ENCODE measurements at regions not wholly inside any gene's neighbourhood (a gene's known extent, or its start where the extent isn't known, plus 50 kb on each side); places are given as distances from the start of the nearest gene placed in this dataset.
A peak's percentile ranks its signal among the peaks of the same experiment; 100 is the strongest.

- Histone ChIP-seq H3K4me1 (ENCODE audit: control insufficient read depth, insufficient read depth, low read length) (no peaks in the 10 kb centered on the region), H3K27me3 (ENCODE audit: control insufficient read depth, insufficient read depth, low read length, poor library complexity, severe bottlenecking) (peaks cover 20% of the 10 kb centered on the region), H3K36me3 (ENCODE audit: control insufficient read depth, insufficient read depth, low read length) (no peaks in the 10 kb centered on the region), H3K27ac (ENCODE audit: insufficient read depth, low read depth, low read length, poor library complexity, severe bottlenecking) (no peak overlapping the region), H3K9me3 (ENCODE audit: control insufficient read depth, low read length) (no peaks in the 10 kb centered on the region), H3K4me3 (ENCODE audit: insufficient read depth, low read depth, low read length) (no peak overlapping the region)
- WGBS, 2 experiments: 100% methylated on average over 1 of the region's 1 CpG
Measured at GRCh38 chr6:27154696-27155095, 92.8 kb upstream of the PRSS16 start.

DNA sequence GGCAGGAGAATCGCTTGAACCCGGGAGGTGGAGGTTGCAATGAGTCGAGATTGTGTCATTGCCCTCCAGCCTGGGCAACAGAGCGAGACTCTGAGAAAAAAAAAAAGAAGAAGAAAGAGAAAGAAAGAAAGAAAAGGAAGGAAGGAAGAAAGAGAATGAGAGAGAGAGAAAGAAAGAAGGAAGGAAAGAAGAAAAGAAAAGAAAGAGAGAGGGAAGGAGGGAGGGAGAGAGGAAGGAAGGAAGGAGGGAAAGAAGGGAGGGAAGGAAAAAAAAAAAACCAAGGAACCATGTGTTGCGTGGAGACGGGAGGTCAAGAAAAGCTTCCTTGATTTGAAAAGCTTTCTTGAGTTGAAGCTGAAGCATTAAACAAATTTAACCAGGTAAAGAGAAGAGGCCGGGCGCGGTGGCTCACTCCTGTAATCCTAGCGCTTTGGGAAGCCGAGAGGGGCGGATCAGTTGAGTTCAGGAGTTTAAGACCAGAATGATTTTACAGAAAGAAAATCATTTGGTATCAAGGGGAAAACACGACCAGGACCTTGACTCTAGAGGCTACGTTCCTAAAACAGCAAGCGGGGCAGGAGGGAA lies 90.5 kb upstream of the PRSS16 start:
- Histone ChIP-seq H3K36me3 (ENCODE audit: control insufficient read depth, insufficient read depth, low read length) (no peaks in the 10 kb centered on the region), H3K4me1 (ENCODE audit: control insufficient read depth, insufficient read depth, low read length) (no peaks in the 10 kb centered on the region), H3K27me3 (ENCODE audit: control insufficient read depth, insufficient read depth, low read length, poor library complexity, severe bottlenecking) (peaks cover 20% of the 10 kb centered on the region), H3K27ac (ENCODE audit: insufficient read depth, low read depth, low read length, poor library complexity, severe bottlenecking) (no peak overlapping the region), H3K9me3 (ENCODE audit: control insufficient read depth, low read length) (no peaks in the 10 kb centered on the region), H3K4me3 (ENCODE audit: insufficient read depth, low read depth, low read length) (peak overlapping the region; percentile 52)
- 31 to 32% methylated on average over 15 of the region's 15 CpGs for WGBS, 2 experiments

DNA sequence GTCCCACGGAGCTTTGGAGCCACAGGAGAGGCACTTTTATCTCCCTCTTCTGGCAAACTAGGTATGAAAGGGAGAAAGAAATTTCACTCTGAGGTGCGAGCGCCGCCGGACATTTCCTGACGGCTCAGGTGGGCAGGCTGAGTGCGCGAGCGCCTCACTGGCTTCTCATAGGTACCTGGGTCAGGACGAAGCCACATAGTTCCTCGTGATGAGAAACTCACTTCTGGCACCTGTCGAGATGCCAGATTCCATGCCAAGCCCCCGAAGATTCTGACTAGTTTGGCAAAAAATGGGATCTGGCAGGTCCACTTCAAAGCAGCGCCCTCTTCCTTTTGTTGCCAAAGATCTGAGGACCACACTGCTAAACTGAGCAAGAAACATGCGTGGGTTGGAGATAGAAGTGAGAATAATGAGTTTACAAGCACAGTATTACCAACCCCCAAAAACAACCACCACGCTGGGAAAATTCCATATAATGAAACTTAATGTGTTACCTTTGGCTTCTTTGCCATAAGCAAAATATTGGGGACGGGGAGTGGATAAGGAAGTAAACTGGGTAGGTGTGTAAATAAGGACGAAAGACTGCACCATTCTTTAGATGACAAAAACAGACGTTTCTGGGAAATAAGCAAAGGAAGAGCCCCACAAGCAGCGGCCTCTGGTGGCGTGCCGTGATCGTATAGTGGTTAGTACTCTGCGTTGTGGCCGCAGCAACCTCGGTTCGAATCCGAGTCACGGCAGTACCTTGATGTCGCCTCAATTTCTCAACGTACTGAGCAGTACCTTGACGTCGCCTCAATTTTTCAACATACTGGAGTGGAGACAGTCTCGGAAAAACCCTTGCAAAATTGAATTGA lies 89.8 kb upstream of the PRSS16 start:
- WGBS, 2 experiments: 6 to 7% methylated on average over 32 of the region's 34 CpGs
- no peak overlapping the region for H3K27ac ChIP-seq (ENCODE audit: insufficient read depth, low read depth, low read length, poor library complexity, severe bottlenecking)

GRCh38 chr6:27158316-27158643 lies 89.2 kb upstream of the PRSS16 start:
- Histone ChIP-seq H3K9me3 (ENCODE audit: control insufficient read depth, low read length) (no peaks in the 10 kb centered on the region), H3K27me3 (ENCODE audit: control insufficient read depth, insufficient read depth, low read length, poor library complexity, severe bottlenecking) (peaks cover 20% of the 10 kb centered on the region), H3K36me3 (ENCODE audit: control insufficient read depth, insufficient read depth, low read length) (no peaks in the 10 kb centered on the region), H3K4me3 (ENCODE audit: insufficient read depth, low read depth, low read length) (no peak overlapping the region), H3K4me1 (ENCODE audit: control insufficient read depth, insufficient read depth, low read length) (no peaks in the 10 kb centered on the region), H3K27ac (ENCODE audit: insufficient read depth, low read depth, low read length, poor library complexity, severe bottlenecking) (no peak overlapping the region)
- WGBS, 2 experiments: 80 to 81% methylated on average over 3 to 4 of the region's 4 CpGs

More for the DNA sequence above, 89.8 kb upstream of the PRSS16 start:
- H3K36me3 ChIP-seq (ENCODE audit: control insufficient read depth, insufficient read depth, low read length): no peaks in the 10 kb centered on the region
- H3K4me1 ChIP-seq (ENCODE audit: control insufficient read depth, insufficient read depth, low read length): no peaks in the 10 kb centered on the region
- H3K9me3 ChIP-seq (ENCODE audit: control insufficient read depth, low read length): no peaks in the 10 kb centered on the region
- H3K4me3 ChIP-seq (ENCODE audit: insufficient read depth, low read depth, low read length): peak overlapping the region; percentile 52
- peaks cover 20% of the 10 kb centered on the region for H3K27me3 ChIP-seq (ENCODE audit: control insufficient read depth, insufficient read depth, low read length, poor library complexity, severe bottlenecking)

DNA sequence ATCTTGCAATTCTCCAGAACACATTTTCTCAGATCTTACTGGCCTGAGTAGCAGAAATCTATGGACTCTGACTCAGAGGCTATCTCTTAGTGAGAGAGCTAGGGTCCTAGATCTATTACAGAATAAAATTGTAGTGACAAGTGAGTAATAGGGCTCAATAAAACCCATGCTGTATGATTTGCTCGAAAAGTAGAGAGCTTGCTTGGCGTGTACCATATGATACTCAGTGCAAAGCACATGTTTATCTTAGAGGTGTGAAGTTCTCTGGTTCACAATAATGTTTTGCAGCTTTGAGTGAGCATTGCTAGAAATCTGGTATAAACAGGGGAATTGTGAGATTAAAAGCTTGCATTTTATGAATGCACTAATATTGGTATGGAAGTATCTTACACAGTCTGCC lies 87.8 kb upstream of the PRSS16 start:
- no peaks in the 10 kb centered on the region for H3K9me3 ChIP-seq (ENCODE audit: control insufficient read depth, low read length)
- 95 to 98% methylated on average over 2 of the region's 2 CpGs for WGBS, 2 experiments
- H3K4me3 ChIP-seq (ENCODE audit: insufficient read depth, low read depth, low read length): no peak overlapping the region
- H3K27me3 ChIP-seq (ENCODE audit: control insufficient read depth, insufficient read depth, low read length, poor library complexity, severe bottlenecking): peaks cover 20% of the 10 kb centered on the region
- no peaks in the 10 kb centered on the region for H3K4me1 ChIP-seq (ENCODE audit: control insufficient read depth, insufficient read depth, low read length)
- H3K27ac ChIP-seq (ENCODE audit: insufficient read depth, low read depth, low read length, poor library complexity, severe bottlenecking): no peak overlapping the region
- no peaks in the 10 kb centered on the region for H3K36me3 ChIP-seq (ENCODE audit: control insufficient read depth, insufficient read depth, low read length)

GRCh38 chr6:27161115-27161514 lies 86.4 kb upstream of the PRSS16 start:
- H3K4me1 ChIP-seq (ENCODE audit: control insufficient read depth, insufficient read depth, low read length): no peaks in the 10 kb centered on the region
- no peaks in the 10 kb centered on the region for H3K36me3 ChIP-seq (ENCODE audit: control insufficient read depth, insufficient read depth, low read length)
- 31 to 43% methylated on average over 1 of the region's 1 CpG for WGBS, 2 experiments
- H3K4me3 ChIP-seq (ENCODE audit: insufficient read depth, low read depth, low read length): no peak overlapping the region
- H3K9me3 ChIP-seq (ENCODE audit: control insufficient read depth, low read length): no peaks in the 10 kb centered on the region
- peaks cover 20% of the 10 kb centered on the region for H3K27me3 ChIP-seq (ENCODE audit: control insufficient read depth, insufficient read depth, low read length, poor library complexity, severe bottlenecking)
- H3K27ac ChIP-seq (ENCODE audit: insufficient read depth, low read depth, low read length, poor library complexity, severe bottlenecking): no peak overlapping the region

DNA sequence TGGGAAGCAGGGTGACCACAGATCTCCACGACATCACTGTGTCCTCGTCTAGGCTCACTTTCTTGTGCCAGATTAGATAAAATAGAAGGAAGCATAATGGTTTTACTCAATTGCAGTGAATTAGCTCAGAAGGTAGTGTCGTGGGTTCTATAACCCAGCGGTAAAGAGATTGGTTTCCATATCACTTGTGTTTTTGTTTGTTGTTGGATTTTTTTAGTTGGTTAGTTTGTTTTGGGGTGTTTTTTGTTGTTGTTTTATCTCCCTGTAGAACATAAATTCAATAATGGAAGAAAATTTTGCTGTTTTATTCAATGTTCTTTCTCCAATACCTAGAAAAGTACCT lies 85.9 kb upstream of the PRSS16 start:
- H3K27me3 ChIP-seq (ENCODE audit: control insufficient read depth, insufficient read depth, low read length, poor library complexity, severe bottlenecking): peaks cover 16% of the 10 kb centered on the region
- 72 to 77% methylated on average over 4 of the region's 4 CpGs for WGBS, 2 experiments
- H3K36me3 ChIP-seq (ENCODE audit: control insufficient read depth, insufficient read depth, low read length): no peaks in the 10 kb centered on the region
- H3K4me3 ChIP-seq (ENCODE audit: insufficient read depth, low read depth, low read length): no peak overlapping the region
- H3K4me1 ChIP-seq (ENCODE audit: control insufficient read depth, insufficient read depth, low read length): no peaks in the 10 kb centered on the region
- no peak overlapping the region for H3K27ac ChIP-seq (ENCODE audit: insufficient read depth, low read depth, low read length, poor library complexity, severe bottlenecking)
- H3K9me3 ChIP-seq (ENCODE audit: control insufficient read depth, low read length): no peaks in the 10 kb centered on the region

- WGBS, 2 experiments: 36 to 56% methylated on average over 7 to 9 of the region's 9 CpGs
- Histone ChIP-seq H3K9me3 (ENCODE audit: control insufficient read depth, low read length) (no peaks in the 10 kb centered on the region), H3K27ac (ENCODE audit: insufficient read depth, low read depth, low read length, poor library complexity, severe bottlenecking) (no peak overlapping the region), H3K36me3 (ENCODE audit: control insufficient read depth, insufficient read depth, low read length) (no peaks in the 10 kb centered on the region), H3K4me1 (ENCODE audit: control insufficient read depth, insufficient read depth, low read length) (no peaks in the 10 kb centered on the region), H3K27me3 (ENCODE audit: control insufficient read depth, insufficient read depth, low read length, poor library complexity, severe bottlenecking) (peaks cover 11% of the 10 kb centered on the region), H3K4me3 (ENCODE audit: insufficient read depth, low read depth, low read length) (no peak overlapping the region)
Measured at GRCh38 chr6:27161946-27162603, 85.4 kb upstream of the PRSS16 start.

DNA sequence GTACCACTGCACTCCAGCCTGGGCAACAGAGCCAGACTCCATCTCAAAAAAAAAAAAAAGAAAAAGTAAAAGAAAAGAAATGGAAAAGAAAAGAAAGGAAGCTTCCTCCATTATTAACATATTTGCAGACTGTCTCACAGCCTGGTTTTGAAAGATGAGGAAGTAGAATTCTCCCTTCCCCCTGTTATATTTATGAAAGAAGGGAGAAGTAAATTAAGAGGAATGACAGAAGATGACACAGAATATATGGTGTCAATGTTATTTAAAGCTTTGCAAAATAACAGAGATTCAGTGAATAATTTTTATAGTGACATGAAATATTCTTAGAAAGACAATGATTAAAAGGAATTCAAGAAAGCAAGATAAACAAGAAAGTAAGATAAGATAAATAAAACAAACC lies 83.7 kb upstream of the PRSS16 start:
- H3K36me3 ChIP-seq (ENCODE audit: control insufficient read depth, insufficient read depth, low read length): no peaks in the 10 kb centered on the region
- H3K27me3 ChIP-seq (ENCODE audit: control insufficient read depth, insufficient read depth, low read length, poor library complexity, severe bottlenecking): no peaks in the 10 kb centered on the region
- no peak overlapping the region for H3K4me3 ChIP-seq (ENCODE audit: insufficient read depth, low read depth, low read length)
- H3K9me3 ChIP-seq (ENCODE audit: control insufficient read depth, low read length): no peaks in the 10 kb centered on the region
- no peaks in the 10 kb centered on the region for H3K4me1 ChIP-seq (ENCODE audit: control insufficient read depth, insufficient read depth, low read length)
- no peak overlapping the region for H3K27ac ChIP-seq (ENCODE audit: insufficient read depth, low read depth, low read length, poor library complexity, severe bottlenecking)

DNA sequence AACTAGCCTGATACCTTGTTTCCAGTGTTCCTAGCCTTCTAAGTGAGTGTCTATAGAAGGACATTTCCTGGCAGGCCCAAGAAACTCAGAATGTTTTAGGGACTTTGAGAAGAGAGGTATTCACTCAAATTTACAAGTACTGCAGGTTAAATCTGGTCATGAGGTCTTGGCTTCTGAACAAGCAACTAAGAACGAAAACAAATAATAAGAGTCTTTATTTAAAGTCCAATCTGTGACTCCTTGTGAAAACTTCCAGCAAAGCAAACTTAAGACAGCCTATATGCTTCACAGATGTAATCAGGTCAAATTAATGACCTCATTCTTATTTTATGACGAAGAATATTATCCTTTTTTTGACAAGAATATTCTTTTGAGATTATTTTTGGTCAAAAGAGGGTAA lies 79.4 kb upstream of the PRSS16 start:
- H3K4me1 ChIP-seq (ENCODE audit: control insufficient read depth, insufficient read depth, low read length): no peaks in the 10 kb centered on the region
- no peaks in the 10 kb centered on the region for H3K36me3 ChIP-seq (ENCODE audit: control insufficient read depth, insufficient read depth, low read length)
- no peaks in the 10 kb centered on the region for H3K27me3 ChIP-seq (ENCODE audit: control insufficient read depth, insufficient read depth, low read length, poor library complexity, severe bottlenecking)
- H3K27ac ChIP-seq (ENCODE audit: insufficient read depth, low read depth, low read length, poor library complexity, severe bottlenecking): no peak overlapping the region
- H3K4me3 ChIP-seq (ENCODE audit: insufficient read depth, low read depth, low read length): no peak overlapping the region
- WGBS, 2 experiments: 88 to 100% methylated on average over 1 to 2 of the region's 2 CpGs
- no peaks in the 10 kb centered on the region for H3K9me3 ChIP-seq (ENCODE audit: control insufficient read depth, low read length)
